Esophagus muscularis mucosa (tissue), 4 donors: ENCODE measurements at regions not wholly inside any gene's neighbourhood (a gene's known extent, or its start where the extent isn't known, plus 50 kb on each side); places are given as distances from the start of the nearest gene placed in this dataset.

Experiments
- DNase-seq: peaks from one replicate; pipeline ENCODE4 v3.0.0-alpha.2; 2017; ENCODE audit errors: extremely low spot score
- H3K27ac ChIP-seq, 4 donors: fragments of 200-600 bp; sonication (generic); replicated peaks in 1 of 4; 1 replicate in 3 of 4; 2 replicates in 1 of 4; pipeline ENCODE4 v1.5.1; 2016 to 2019; ENCODE audit warnings: mild to moderate bottlenecking in 1 of 4
- H3K27me3 ChIP-seq, 4 donors: fragments of 200-600 bp; sonication (generic); one replicate each; pipeline versions ENCODE4 v1.5.1 to v1.6.0; 2016 to 2019
- H3K36me3 ChIP-seq, 4 donors: fragments of 200-600 bp; sonication (generic); one replicate each; pipeline ENCODE4 v1.5.1; 2016 to 2019
- H3K4me1 ChIP-seq, 4 donors: fragments of 200-600 bp; sonication (generic); one replicate each; pipeline ENCODE4 v1.5.1; 2016 to 2019
- H3K4me3 ChIP-seq, 4 donors: fragments of 200-600 bp; sonication (generic); 1 replicate in 2 of 4; 2 replicates in 2 of 4; pipeline ENCODE4 v1.5.1; 2016 to 2019; ENCODE audit warnings: mild to moderate bottlenecking in 4 of 4, moderate library complexity in 1 of 4
- H3K9me3 ChIP-seq, 4 donors: fragments of 200-600 bp; sonication (generic); 1 replicate in 3 of 4; 2 replicates in 1 of 4; pipeline ENCODE4 v1.5.1; 2016 to 2019
- CTCF ChIP-seq, 3 experiments: fragments of 200-600 bp in 2 of 3; fragments of 450-650 bp in 1 of 3; sonication (generic) in 2 of 3; IDR thresholded peaks; one replicate each; pipeline ENCODE4 v1.5.1; 2017 to 2019; ENCODE audit warnings: antibody characterized with exemption in 3 of 3, mild to moderate bottlenecking in 2 of 3, moderate library complexity in 1 of 3
- EP300 ChIP-seq: sonication (generic); formaldehyde crosslinking; IDR thresholded peaks from one replicate; pipeline ENCODE4 v1.6.1; 2017; ENCODE audit warnings: antibody characterized with exemption
- POLR2A ChIP-seq: fragments of 450-650 bp; IDR thresholded peaks from one replicate; pipeline ENCODE4 v1.6.1; 2017; ENCODE audit warnings: antibody characterized with exemption, moderate library complexity, mild to moderate bottlenecking, low read depth
- POLR2AphosphoS5 ChIP-seq, 2 donors: sonication (generic); formaldehyde crosslinking; IDR thresholded peaks; one replicate each; pipeline ENCODE4 v1.6.1; 2017; ENCODE audit warnings: antibody characterized with exemption in 2 of 2
- WGBS: methylation state at CpG from one replicate; pipeline ENCODE4 v1.1.5; 2018; 5-methylcytosine and 5-hydroxymethylcytosine counted together
- intact Hi-C: fragments of 100-400 bp; cut with DNase I; formaldehyde crosslinking; loops from one replicate; pipeline ENCODE4 v1.15.1; 2023

- H3K27ac ChIP-seq: peak overlapping the region in 2 of 4 donors; percentile 8 to 13
- DNase-seq: no peak
- no peak overlapping the region for H3K4me3 ChIP-seq
- no peak for TF ChIP-seq CTCF (IDR thresholded peaks at IDR 0.05)
- no peak for TF ChIP-seq POLR2A
- no peak for TF ChIP-seq EP300
- TF ChIP-seq POLR2AphosphoS5 (IDR thresholded peaks at IDR 0.05): no peak
- H3K9me3 ChIP-seq: no peaks in the 10 kb centered on the region
- H3K27me3 ChIP-seq: no peaks in the 10 kb centered on the region
- H3K36me3 ChIP-seq: no peaks in the 10 kb centered on the region
- WGBS: 44% methylated on average over 2 of the region's 2 CpGs
- peaks cover 17 to 43% (median 35%) of the 10 kb centered on the region in 4 donors for H3K4me1 ChIP-seq
- intact Hi-C loops: loop anchor here (10.0 kb wide), 1 partner anchor 100 kb away; no protein-coding TSS in a partner anchor
These were observed 193.0 kb upstream of the C1QTNF7 start for GRCh38 chr4:15234856-15235126.

DNA sequence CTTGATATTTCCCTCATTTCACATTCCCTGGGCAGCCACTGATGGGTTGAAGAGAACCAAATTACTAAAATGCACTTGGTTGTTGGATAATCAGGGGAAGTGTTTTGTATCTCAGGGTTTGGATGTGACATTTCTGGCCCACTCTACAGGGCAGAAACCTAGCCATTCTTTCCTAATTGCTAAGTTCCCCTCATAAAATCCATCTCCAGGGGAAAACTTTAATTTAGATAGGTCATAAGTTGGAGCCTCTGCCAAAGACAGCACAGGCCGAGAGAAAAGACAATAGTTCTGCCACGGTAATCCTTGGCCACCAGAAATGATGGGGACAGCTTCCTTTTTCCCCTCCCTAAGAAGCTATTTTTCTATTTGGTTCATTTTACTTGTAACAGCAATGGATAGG lies 192.7 kb upstream of the C1QTNF7 start:
- H3K4me3 ChIP-seq: no peak overlapping the region
- H3K27me3 ChIP-seq: no peaks in the 10 kb centered on the region
- no peak overlapping the region for H3K27ac ChIP-seq
- TF ChIP-seq EP300 (no peak), POLR2AphosphoS5 (IDR thresholded peaks at IDR 0.05) (no peak), POLR2A (no peak), CTCF (IDR thresholded peaks at IDR 0.05) (no peak)
- no peaks in the 10 kb centered on the region for H3K36me3 ChIP-seq
- WGBS: 52% methylated on average over 2 of the region's 2 CpGs
- peaks cover 17 to 47% (median 37%) of the 10 kb centered on the region in 4 donors for H3K4me1 ChIP-seq
- H3K9me3 ChIP-seq: no peaks in the 10 kb centered on the region
- intact Hi-C loops: loop anchor here (10.0 kb wide), 1 partner anchor 100 kb away; no protein-coding TSS in a partner anchor
- DNase-seq: no peak

- TF ChIP-seq EP300 (no peak), POLR2A (no peak), POLR2AphosphoS5 (IDR thresholded peaks at IDR 0.05) (no peak), CTCF (IDR thresholded peaks at IDR 0.05) (no peak)
- no peak overlapping the region for H3K27ac ChIP-seq
- no peaks in the 10 kb centered on the region for H3K27me3 ChIP-seq
- no peak for DNase-seq
- H3K4me1 ChIP-seq: peaks cover 8 to 37% (median 27%) of the 10 kb centered on the region in 4 donors
- no peaks in the 10 kb centered on the region for H3K9me3 ChIP-seq
- 90% methylated on average over 3 of the region's 3 CpGs for WGBS
- intact Hi-C loops: loop anchor here (2.0 to 10.0 kb wide), 3 partner anchors 97 to 219 kb away; no protein-coding TSS in a partner anchor
- H3K36me3 ChIP-seq: no peaks in the 10 kb centered on the region
- H3K4me3 ChIP-seq: no peak overlapping the region
These were observed 190.1 kb upstream of the C1QTNF7 start for GRCh38 chr4:15237648-15238230.

GRCh38 chr4:15238720-15239119 lies 189.1 kb upstream of the C1QTNF7 start:
- 22% methylated on average over 3 of the region's 3 CpGs for WGBS
- Histone ChIP-seq H3K27ac (no peak overlapping the region), H3K4me3 (no peak overlapping the region), H3K36me3 (no peaks in the 10 kb centered on the region), H3K9me3 (no peaks in the 10 kb centered on the region), H3K4me1 (peaks cover 8 to 27% (median 19%) of the 10 kb centered on the region in 4 donors), H3K27me3 (no peaks in the 10 kb centered on the region)
- DNase-seq: no peak
- TF ChIP-seq CTCF (IDR thresholded peaks at IDR 0.05) (peak; percentile 53 to 61 (median 58)), POLR2A (no peak), EP300 (no peak), POLR2AphosphoS5 (IDR thresholded peaks at IDR 0.05) (no peak)
- intact Hi-C loops: loop anchor here (2.0 to 10.0 kb wide), 2 partner anchors 96 to 218 kb away; no protein-coding TSS in a partner anchor

GRCh38 chr4:15239866-15240265 lies 188.0 kb upstream of the C1QTNF7 start:
- no peak overlapping the region for H3K4me3 ChIP-seq
- no peaks in the 10 kb centered on the region for H3K36me3 ChIP-seq
- 52% methylated on average over 4 of the region's 4 CpGs for WGBS
- intact Hi-C loops: loop anchor here (2.0 to 10.0 kb wide), 2 partner anchors 95 to 217 kb away; no protein-coding TSS in a partner anchor
- no peaks in the 10 kb centered on the region for H3K27me3 ChIP-seq
- peaks cover 8 to 20% (median 15%) of the 10 kb centered on the region in 4 donors for H3K4me1 ChIP-seq
- no peak for TF ChIP-seq EP300
- no peak for TF ChIP-seq POLR2AphosphoS5 (IDR thresholded peaks at IDR 0.05)
- no peak for TF ChIP-seq POLR2A
- TF ChIP-seq CTCF (IDR thresholded peaks at IDR 0.05): no peak
- no peak for DNase-seq
- H3K9me3 ChIP-seq: no peaks in the 10 kb centered on the region
- H3K27ac ChIP-seq: peak overlapping the region in 1 of 4 donors; percentile 35
